K562 (cell line): ENCODE measurements at regions not wholly inside any gene's neighbourhood (a gene's known extent, or its start where the extent isn't known, plus 50 kb on each side); places are given as distances from the start of the nearest gene placed in this dataset.

Source experiments
- ATAC-seq: fragments of 200-7000 bp; cut with Tn5 transposase; 3 replicates; pipeline ENCODE4 v1.9.1; 2020; ENCODE audit warnings: moderate library complexity
- BruUV-seq: library from RNA; stranded (reverse); fragments of 400-500 nt; replicated peaks from 2 replicates; lab custom pipeline; 2021; lab: Mats Ljungman, UMichigan
- CTCF ChIA-PET: fragments of 300-600 bp; formaldehyde crosslinking; extraction: SDS; loops from one replicate; lab custom pipeline; 2021; ENCODE audit warnings: low intra/inter-chr PET ratio; lab: Yijun Ruan, JAX
- POLR2A ChIA-PET: fragments of 300-600, 350-650 bp; sonication (Branson Sonifier 250); formaldehyde crosslinking; extraction: SDS; loops from one replicate; lab custom pipeline; 2021; ENCODE audit warnings: antibody characterized with exemption, inconsistent platforms; lab: Yijun Ruan, JAX
- DNase-seq, 4 experiments: peaks; one replicate each; pipeline versions ENCODE4 v3.0.0 to v3.0.0-alpha.2; 2011 to 2018; ENCODE audit warnings: low spot score in 3 of 4, mixed read lengths in 3 of 4; ENCODE audit errors: extremely low read depth in 1 of 4
- FAIRE-seq: peaks from 2 replicates; lab custom pipeline; 2011; peaks lifted over from hg19 to GRCh38; lab: Jason Lieb, UNC
- H2AFZ ChIP-seq: 2 replicates; pipeline ENCODE4 v1.6.0; 2011; ENCODE audit warnings: low read depth, low read length, control low read depth, inconsistent platforms
- H3K27ac ChIP-seq: fragments of 200-600 bp; 3 replicates; pipeline ENCODE4 v1.8.0; 2011; ENCODE audit warnings: low read depth, mild to moderate bottlenecking, control low read depth, inconsistent platforms, low read length, moderate library complexity, mixed read lengths; ENCODE audit errors: extremely low read depth
- H3K27me3 ChIP-seq, 2 experiments: fragments of 300-600 bp in 1 of 2; 2 replicates in 1 of 2; 3 replicates in 1 of 2; pipeline versions ENCODE4 v1.6.0 to v1.8.0; 2011; ENCODE audit warnings: inconsistent platforms in 2 of 2, low read length in 2 of 2, mild to moderate bottlenecking in 1 of 2, mixed read lengths in 1 of 2, moderate library complexity in 1 of 2; ENCODE audit not compliant: control insufficient read depth in 2 of 2, insufficient read depth in 2 of 2
- H3K36me3 ChIP-seq: fragments of 300-600 bp; 3 replicates; pipeline ENCODE4 v1.8.0; 2011; ENCODE audit warnings: mild to moderate bottlenecking, low read length, inconsistent platforms; ENCODE audit not compliant: control insufficient read depth, insufficient read depth
- H3K4me1 ChIP-seq, 2 experiments: fragments of 200-600 bp in 1 of 2; replicated peaks in 1 of 2; 2 replicates in 1 of 2; 3 replicates in 1 of 2; pipeline versions ENCODE4 v1.5.1 to v1.8.0; 2011; ENCODE audit warnings: inconsistent platforms in 2 of 2, low read length in 2 of 2, mild to moderate bottlenecking in 1 of 2, mixed read lengths in 1 of 2, moderate library complexity in 1 of 2; ENCODE audit not compliant: control insufficient read depth in 2 of 2, insufficient read depth in 2 of 2
- H3K4me2 ChIP-seq: 2 replicates; pipeline ENCODE4 v1.6.1; 2011; ENCODE audit warnings: low read length, control low read depth, inconsistent platforms, mixed read lengths; ENCODE audit not compliant: insufficient read depth
- H3K4me3 ChIP-seq: fragments of 200-600 bp; sonication (generic), shearing (Covaris generic); 2 replicates; pipeline ENCODE4 v1.5.1; 2016; ENCODE audit warnings: control low read depth, inconsistent platforms
- H3K79me2 ChIP-seq: fragments of 200-600 bp; 3 replicates; pipeline ENCODE4 v1.8.0; 2011; ENCODE audit warnings: low read length, inconsistent platforms; ENCODE audit not compliant: control insufficient read depth, insufficient read depth
- H3K9ac ChIP-seq, 2 experiments: 2 replicates each; pipeline versions ENCODE4 v1.6.0 to v1.6.1; 2011; ENCODE audit warnings: low read depth in 2 of 2, low read length in 2 of 2, control low read depth in 1 of 2, inconsistent platforms in 1 of 2, mild to moderate bottlenecking in 1 of 2, mixed read lengths in 1 of 2; ENCODE audit not compliant: insufficient read depth in 1 of 2
- H3K9me1 ChIP-seq: one replicate; pipeline ENCODE4 v1.6.0; 2011; ENCODE audit warnings: inconsistent platforms, mild to moderate bottlenecking, low read length, moderate library complexity; ENCODE audit not compliant: control insufficient read depth, insufficient read depth
- H3K9me3 ChIP-seq: replicated peaks from 2 replicates; pipeline ENCODE4 v1.5.1; 2011; ENCODE audit warnings: low read depth, low read length, inconsistent platforms; ENCODE audit not compliant: control insufficient read depth, insufficient read depth
- H4K20me1 ChIP-seq: replicated peaks from 2 replicates; pipeline ENCODE4 v1.6.1; 2011; ENCODE audit warnings: low read length, inconsistent platforms, mixed read lengths; ENCODE audit not compliant: control insufficient read depth, insufficient read depth
- BCOR ChIP-seq: fragments of 450-650 bp; IDR thresholded peaks from 2 replicates; pipeline ENCODE4 v1.6.1; 2016
- BHLHE40 ChIP-seq: IDR thresholded peaks from 2 replicates; pipeline ENCODE4 v1.6.1; 2011; ENCODE audit warnings: low read length, improper control_type of control experiment
- DPF2 ChIP-seq: fragments of 450-650 bp; IDR thresholded peaks from 2 replicates; pipeline ENCODE4 v1.6.1; 2016
- FOXA1 ChIP-seq: fragments of 450-650 bp; IDR thresholded peaks from 2 replicates; pipeline ENCODE4 v1.6.1; 2016; ENCODE audit warnings: mild to moderate bottlenecking, borderline replicate concordance
- HLTF ChIP-seq: fragments of 450-650 bp; IDR thresholded peaks from 2 replicates; pipeline ENCODE4 v1.6.1; 2016
- IFI16 ChIP-seq: fragments of 250-450 bp; sonication (Bioruptor Pico); IDR thresholded peaks from 2 replicates; pipeline ENCODE4 v2.1.2; 2022; ENCODE audit warnings: mild to moderate bottlenecking, inconsistent platforms
- KDM1A ChIP-seq, 2 experiments: fragments of 450-650 bp; IDR thresholded peaks; 2 replicates each; pipeline ENCODE4 v1.6.1; 2016; ENCODE audit warnings: mild to moderate bottlenecking in 2 of 2
- MTF1 ChIP-seq: fragments of 250-450 bp; sonication (Bioruptor Pico); IDR thresholded peaks from 2 replicates; pipeline ENCODE4 v1.9.0; 2021; ENCODE audit warnings: moderate library complexity, mild to moderate bottlenecking, inconsistent platforms, borderline replicate concordance
- NFE2L1 ChIP-seq: fragments of 450-650 bp; IDR thresholded peaks from 2 replicates; pipeline ENCODE4 v1.6.1; 2016; ENCODE audit warnings: missing genetic modification characterization, low read depth, mild to moderate bottlenecking, missing compliant biosample characterization, moderate library complexity, borderline replicate concordance
- NFYB ChIP-seq: IDR thresholded peaks from 2 replicates; pipeline ENCODE4 v1.6.1; 2011; ENCODE audit warnings: mild to moderate bottlenecking, moderate library complexity; ENCODE audit not compliant: insufficient read length; ENCODE audit errors: extremely low read depth
- RBM14 ChIP-seq: fragments of 200-400 bp; formaldehyde crosslinking; IDR thresholded peaks from 2 replicates; pipeline ENCODE4 v1.6.1; 2018; ENCODE audit warnings: low read depth, mild to moderate bottlenecking, low read length, moderate library complexity, borderline replicate concordance; ENCODE audit not compliant: insufficient read depth
- TEAD1 ChIP-seq, 2 experiments: fragments of 450-650 bp in 1 of 2; sonication (generic) in 1 of 2; formaldehyde crosslinking; IDR thresholded peaks; 2 replicates each; pipeline versions ENCODE4 v1.4.0 to v1.8.0; 2020 to 2022; ENCODE audit warnings: mild to moderate bottlenecking in 2 of 2, missing genetic modification reagents in 1 of 2
- ZNF282 ChIP-seq: sonication (generic); formaldehyde crosslinking; IDR thresholded peaks from 2 replicates; pipeline ENCODE4 v1.8.1; 2023; ENCODE audit warnings: missing genetic modification reagents
- ZNF57 ChIP-seq: fragments of 450-650 bp; formaldehyde crosslinking; IDR thresholded peaks from 2 replicates; pipeline ENCODE4 v1.4.0; 2020; ENCODE audit warnings: mild to moderate bottlenecking, moderate library complexity
- WGBS: fragments of 100-300 bp; shearing (Covaris generic); methylation state at CpG from one replicate; pipeline ENCODE4 v1.1.6; 2016; ENCODE audit warnings: low coverage, mixed read lengths; ENCODE audit not compliant: insufficient coverage; ENCODE audit errors: missing lambda C conversion rate; 5-methylcytosine and 5-hydroxymethylcytosine counted together
- in situ Hi-C: fragments of 300-500 bp; cut with MboI; formaldehyde crosslinking; loops from 4 replicates; pipeline ENCODE4 v1.15.0; 2018; ENCODE audit warnings: inconsistent platforms, mixed read lengths
- intact Hi-C: fragments of 100-400 bp; cut with micrococcal nuclease; formaldehyde crosslinking; loops from 2 replicates; pipeline ENCODE4 v1.14.2; 2022
- TF ChIP-seq, protein P1 (sequence below): fragments of 250-450 bp; sonication (Bioruptor Pico); IDR thresholded peaks from 2 replicates; pipeline ENCODE4 v1.4.0; 2020; ENCODE audit warnings: mild to moderate bottlenecking
- TF ChIP-seq, protein P2 (sequence below): fragments of 450-650 bp; conservative IDR thresholded peaks from 2 replicates; pipeline ENCODE4 v1.6.1; 2016; ENCODE audit warnings: missing genetic modification characterization, low read depth, mild to moderate bottlenecking, control low read depth, missing compliant biosample characterization

DNA sequence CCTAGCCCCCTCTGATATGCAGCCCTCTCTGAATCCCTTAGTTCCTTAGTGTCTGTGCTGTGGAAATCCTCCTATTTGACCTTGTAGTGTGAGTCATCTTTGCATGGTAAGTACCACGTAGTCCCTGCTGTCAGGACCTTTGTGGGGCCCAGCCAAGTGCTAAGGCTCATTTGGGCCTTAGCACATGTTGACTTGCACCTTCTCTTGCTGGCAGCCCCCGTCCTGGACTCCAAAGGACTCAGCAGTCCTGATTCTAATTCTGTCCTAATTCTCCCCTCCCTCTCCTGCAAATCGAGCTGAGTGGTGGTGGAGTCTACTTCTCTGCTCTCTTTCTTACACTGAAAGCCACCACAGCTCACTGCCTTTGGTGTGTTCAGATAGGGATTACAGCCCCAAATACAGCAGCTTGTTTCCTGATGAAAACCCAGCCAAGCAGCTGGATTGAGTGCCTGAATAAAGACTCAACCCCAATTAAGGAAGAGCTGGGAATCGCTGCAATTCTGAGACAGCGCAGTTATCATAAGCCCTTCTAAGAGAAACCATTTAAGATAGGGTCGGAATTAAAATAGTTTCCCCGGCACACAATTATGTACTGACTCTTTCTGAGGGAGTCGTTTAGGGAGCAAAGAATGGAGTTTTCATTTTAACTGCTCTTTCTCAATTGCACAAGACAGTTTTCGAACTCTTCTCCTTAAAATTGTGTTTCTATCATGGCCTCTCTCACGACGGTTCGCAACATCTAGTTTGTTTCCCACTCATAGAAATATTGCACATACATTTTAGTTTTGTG, 215.6 kb upstream of the TNP1 start (continued):
- TF ChIP-seq, protein P1, sequence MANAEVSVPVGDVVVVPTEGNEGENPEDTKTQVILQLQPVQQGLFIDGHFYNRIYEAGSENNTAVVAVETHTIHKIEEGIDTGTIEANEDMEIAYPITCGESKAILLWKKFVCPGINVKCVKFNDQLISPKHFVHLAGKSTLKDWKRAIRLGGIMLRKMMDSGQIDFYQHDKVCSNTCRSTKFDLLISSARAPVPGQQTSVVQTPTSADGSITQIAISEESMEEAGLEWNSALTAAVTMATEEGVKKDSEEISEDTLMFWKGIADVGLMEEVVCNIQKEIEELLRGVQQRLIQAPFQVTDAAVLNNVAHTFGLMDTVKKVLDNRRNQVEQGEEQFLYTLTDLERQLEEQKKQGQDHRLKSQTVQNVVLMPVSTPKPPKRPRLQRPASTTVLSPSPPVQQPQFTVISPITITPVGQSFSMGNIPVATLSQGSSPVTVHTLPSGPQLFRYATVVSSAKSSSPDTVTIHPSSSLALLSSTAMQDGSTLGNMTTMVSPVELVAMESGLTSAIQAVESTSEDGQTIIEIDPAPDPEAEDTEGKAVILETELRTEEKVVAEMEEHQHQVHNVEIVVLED (CRISPR knock-in tag): no peak
- peak; percentile 47; the same call in 1 of the 2 replicates for TF ChIP-seq DPF2

DNA sequence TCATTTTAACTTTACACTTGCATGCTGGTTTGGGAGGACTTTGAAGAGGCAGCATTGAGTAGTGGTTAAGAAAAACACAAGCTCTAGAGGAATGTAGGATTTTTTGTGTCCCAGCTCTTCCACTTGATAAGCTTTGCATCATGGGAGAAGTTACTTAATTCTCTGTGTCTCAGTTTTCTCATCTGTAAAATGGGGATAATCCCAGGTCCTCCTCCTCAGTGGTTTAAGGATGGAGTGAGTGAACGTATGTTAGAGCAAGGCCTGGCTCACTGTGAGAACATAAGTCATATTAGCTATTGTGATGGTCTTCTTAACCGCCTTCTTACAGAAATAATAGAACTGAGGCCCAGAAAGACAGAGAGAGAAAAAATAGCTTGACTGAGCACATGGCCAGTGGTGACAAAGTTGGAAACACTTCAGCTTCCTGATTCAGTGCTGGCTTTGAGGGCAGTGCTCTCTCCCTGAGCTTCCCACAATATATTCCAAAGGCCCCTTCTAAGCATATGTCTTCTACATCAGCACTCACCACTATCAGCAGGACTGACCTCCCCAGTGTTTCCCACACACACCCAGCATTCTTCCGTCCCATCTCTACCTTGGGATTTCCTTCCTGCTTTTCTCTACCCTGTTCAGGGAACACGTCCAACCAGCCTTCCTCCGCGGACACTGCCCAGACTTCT, 214.9 kb upstream of the TNP1 start:
- WGBS: 63% methylated on average over 6 of the region's 6 CpGs
- intact Hi-C loops: no loop called here
- POLR2A ChIA-PET: interaction anchor here (0.7 kb wide), 1 partner anchor 75 kb away, joined by 4 read pairs; no protein-coding TSS in a partner anchor
- no peak for TF ChIP-seq RBM14
- TF ChIP-seq, protein P2, sequence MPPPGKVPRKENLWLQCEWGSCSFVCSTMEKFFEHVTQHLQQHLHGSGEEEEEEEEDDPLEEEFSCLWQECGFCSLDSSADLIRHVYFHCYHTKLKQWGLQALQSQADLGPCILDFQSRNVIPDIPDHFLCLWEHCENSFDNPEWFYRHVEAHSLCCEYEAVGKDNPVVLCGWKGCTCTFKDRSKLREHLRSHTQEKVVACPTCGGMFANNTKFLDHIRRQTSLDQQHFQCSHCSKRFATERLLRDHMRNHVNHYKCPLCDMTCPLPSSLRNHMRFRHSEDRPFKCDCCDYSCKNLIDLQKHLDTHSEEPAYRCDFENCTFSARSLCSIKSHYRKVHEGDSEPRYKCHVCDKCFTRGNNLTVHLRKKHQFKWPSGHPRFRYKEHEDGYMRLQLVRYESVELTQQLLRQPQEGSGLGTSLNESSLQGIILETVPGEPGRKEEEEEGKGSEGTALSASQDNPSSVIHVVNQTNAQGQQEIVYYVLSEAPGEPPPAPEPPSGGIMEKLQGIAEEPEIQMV (tag): no peak
- no peak for TF ChIP-seq ZNF282
- peak; percentile 84 to 90 for TF ChIP-seq KDM1A (IDR thresholded peaks at IDR 0.05)
- TF ChIP-seq IFI16 (CRISPR knock-in tag): no peak
- TF ChIP-seq NFE2L1: no peak
- TF ChIP-seq MTF1: no peak
- TF ChIP-seq NFYB: no peak
- TF ChIP-seq HLTF: no peak
- no peak for TF ChIP-seq BHLHE40
- TF ChIP-seq ZNF57 (CRISPR knock-in tag): no peak
- TF ChIP-seq TEAD1 (CRISPR knock-in tag; IDR thresholded peaks at IDR 0.05): no peak
- TF ChIP-seq BCOR: peak; percentile 93
- no peak for TF ChIP-seq FOXA1

More for the DNA sequence above, 214.9 kb upstream of the TNP1 start:
- Histone ChIP-seq H3K36me3 (no peaks in the 10 kb centered on the region), H3K27me3 (no peaks in the 10 kb centered on the region), H3K27ac (peak overlapping the region; percentile 40; the same call in 1 of the 3 replicates), H3K9ac (peak overlapping the region in 1 of 2 experiments; percentile 46; a peak in 1 of 4 replicates), H3K4me2 (no peak overlapping the region; the same call in 1 of the 2 replicates), H3K9me3 (no peaks in the 10 kb centered on the region; the same call in 1 of the 2 replicates), H3K9me1 (peaks cover 3% of the 10 kb centered on the region), H3K4me1 (peaks cover 17 to 39% of the 10 kb centered on the region in 2 experiments), H2AFZ (peak overlapping the region; percentile 57), H3K79me2 (no peaks in the 10 kb centered on the region), H4K20me1 (no peaks in the 10 kb centered on the region), H3K4me3 (no peak overlapping the region)
- FAIRE-seq (no peak), DNase-seq (no peak), ATAC-seq (no peak)
- in situ Hi-C loops: no loop called here
- no TSS peak for BruUV-seq
- CTCF ChIA-PET: no interaction called here
